ENCODE measurements at regions not wholly inside any gene's neighbourhood (a gene's known extent, or its start where the extent isn't known, plus 50 kb on each side); places are given as distances from the start of the nearest gene placed in this dataset.

DNA sequence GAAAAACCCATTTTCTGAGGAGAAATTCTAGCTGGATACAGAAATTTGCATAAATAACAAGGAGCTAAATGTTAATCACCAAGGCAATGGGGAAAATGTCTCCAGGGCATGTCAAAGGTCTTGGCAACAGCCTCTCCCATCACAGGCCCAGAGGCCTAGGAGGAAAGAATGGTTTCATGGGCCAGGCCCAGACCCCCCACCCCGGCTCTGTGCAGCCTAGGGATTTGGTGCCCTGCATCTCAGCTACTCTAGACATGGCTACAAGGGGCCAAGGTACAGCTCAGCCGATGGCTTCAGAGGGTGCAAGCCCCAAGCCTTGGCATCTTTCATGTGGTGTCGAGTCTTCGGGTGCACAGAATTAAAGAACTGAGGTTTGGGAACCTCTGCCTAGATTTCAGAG is 321.2 kb upstream of the ID4 start:
- TF ChIP-seq, protein P1, sequence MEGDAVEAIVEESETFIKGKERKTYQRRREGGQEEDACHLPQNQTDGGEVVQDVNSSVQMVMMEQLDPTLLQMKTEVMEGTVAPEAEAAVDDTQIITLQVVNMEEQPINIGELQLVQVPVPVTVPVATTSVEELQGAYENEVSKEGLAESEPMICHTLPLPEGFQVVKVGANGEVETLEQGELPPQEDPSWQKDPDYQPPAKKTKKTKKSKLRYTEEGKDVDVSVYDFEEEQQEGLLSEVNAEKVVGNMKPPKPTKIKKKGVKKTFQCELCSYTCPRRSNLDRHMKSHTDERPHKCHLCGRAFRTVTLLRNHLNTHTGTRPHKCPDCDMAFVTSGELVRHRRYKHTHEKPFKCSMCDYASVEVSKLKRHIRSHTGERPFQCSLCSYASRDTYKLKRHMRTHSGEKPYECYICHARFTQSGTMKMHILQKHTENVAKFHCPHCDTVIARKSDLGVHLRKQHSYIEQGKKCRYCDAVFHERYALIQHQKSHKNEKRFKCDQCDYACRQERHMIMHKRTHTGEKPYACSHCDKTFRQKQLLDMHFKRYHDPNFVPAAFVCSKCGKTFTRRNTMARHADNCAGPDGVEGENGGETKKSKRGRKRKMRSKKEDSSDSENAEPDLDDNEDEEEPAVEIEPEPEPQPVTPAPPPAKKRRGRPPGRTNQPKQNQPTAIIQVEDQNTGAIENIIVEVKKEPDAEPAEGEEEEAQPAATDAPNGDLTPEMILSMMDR (IDR thresholded peaks at IDR 0.05) = no peak
- no peak for TF ChIP-seq ZFX (IDR thresholded peaks at IDR 0.05; ENCODE audit: borderline replicate concordance)
